ENCODE measurements at regions not wholly inside any gene's neighbourhood (a gene's known extent, or its start where the extent isn't known, plus 50 kb on each side); places are given as distances from the start of the nearest gene placed in this dataset.

GRCh38 chr9:108207561-108208165, 648.1 kb downstream of the ACTL7B start:
- Histone ChIP-seq H3K27ac (ENCODE audit: insufficient read depth in 1 of 2, low read depth in 1 of 2, low read length in 2 of 2, poor library complexity in 1 of 2, severe bottlenecking in 2 of 2) (no peak overlapping the region), H3K4me1 (ENCODE audit: control extremely low read depth in 1 of 4, control insufficient read depth in 4 of 4, insufficient read depth in 4 of 4, low read length in 3 of 4) (peaks cover 0 to 8% (median 6%) of the 10 kb centered on the region in 4 experiments), H3K4me3 (ENCODE audit: control insufficient read depth in 1 of 7, extremely low read depth in 1 of 7, insufficient read depth in 4 of 7, low read depth in 2 of 7, low read length in 6 of 7) (no peak overlapping the region), H3K36me3 (ENCODE audit: control insufficient read depth in 4 of 4, insufficient read depth in 4 of 4, low read length in 3 of 4) (no peaks in the 10 kb centered on the region), H3K27me3 (replicated peaks in 2 of 5; ENCODE audit: control insufficient read depth in 4 of 5, insufficient read depth in 5 of 5, low read length in 4 of 5) (no peaks in the 10 kb centered on the region), H3K9me3 (ENCODE audit: control extremely low read depth in 1 of 5, control insufficient read depth in 4 of 5, insufficient read depth in 2 of 5, low read depth in 1 of 5, low read length in 4 of 5) (no peaks in the 10 kb centered on the region)
- ChIA-PET CTCF (no interaction called here), POLR2A (no interaction called here)
- 95% methylated on average over 5 of the region's 7 CpGs for WGBS (ENCODE audit: insufficient coverage)
- no peak for DNase-seq

GRCh38 chr9:108205276-108205675, 650.5 kb downstream of the ACTL7B start:
- Histone ChIP-seq H3K27me3 (replicated peaks in 2 of 5; ENCODE audit: control insufficient read depth in 4 of 5, insufficient read depth in 5 of 5, low read length in 4 of 5) (no peaks in the 10 kb centered on the region), H3K36me3 (ENCODE audit: control insufficient read depth in 4 of 4, insufficient read depth in 4 of 4, low read length in 3 of 4) (no peaks in the 10 kb centered on the region), H3K4me3 (ENCODE audit: control insufficient read depth in 1 of 7, extremely low read depth in 1 of 7, insufficient read depth in 4 of 7, low read depth in 2 of 7, low read length in 6 of 7) (no peak overlapping the region), H3K4me1 (ENCODE audit: control extremely low read depth in 1 of 4, control insufficient read depth in 4 of 4, insufficient read depth in 4 of 4, low read length in 3 of 4) (peaks cover 0 to 8% (median 6%) of the 10 kb centered on the region in 4 experiments), H3K27ac (ENCODE audit: insufficient read depth in 1 of 2, low read depth in 1 of 2, low read length in 2 of 2, poor library complexity in 1 of 2, severe bottlenecking in 2 of 2) (no peak overlapping the region), H3K9me3 (ENCODE audit: control extremely low read depth in 1 of 5, control insufficient read depth in 4 of 5, insufficient read depth in 2 of 5, low read depth in 1 of 5, low read length in 4 of 5) (peaks cover 0 to 5% (median 0%) of the 10 kb centered on the region in 5 experiments)
- ChIA-PET CTCF (no interaction called here), POLR2A (no interaction called here)
- no peak for DNase-seq

GRCh38 chr9:108197899-108198298, 657.9 kb downstream of the ACTL7B start:
- ChIA-PET POLR2A (no interaction called here), CTCF (no interaction called here)
- Histone ChIP-seq H3K9me3 (ENCODE audit: control extremely low read depth in 1 of 5, control insufficient read depth in 4 of 5, insufficient read depth in 2 of 5, low read depth in 1 of 5, low read length in 4 of 5) (peaks cover 0 to 9% (median 0%) of the 10 kb centered on the region in 5 experiments), H3K36me3 (ENCODE audit: control insufficient read depth in 4 of 4, insufficient read depth in 4 of 4, low read length in 3 of 4) (no peaks in the 10 kb centered on the region), H3K4me1 (ENCODE audit: control extremely low read depth in 1 of 4, control insufficient read depth in 4 of 4, insufficient read depth in 4 of 4, low read length in 3 of 4) (no peaks in the 10 kb centered on the region), H3K27ac (ENCODE audit: insufficient read depth in 1 of 2, low read depth in 1 of 2, low read length in 2 of 2, poor library complexity in 1 of 2, severe bottlenecking in 2 of 2) (no peak overlapping the region), H3K27me3 (replicated peaks in 2 of 5; ENCODE audit: control insufficient read depth in 4 of 5, insufficient read depth in 5 of 5, low read length in 4 of 5) (no peaks in the 10 kb centered on the region), H3K4me3 (ENCODE audit: control insufficient read depth in 1 of 7, extremely low read depth in 1 of 7, insufficient read depth in 4 of 7, low read depth in 2 of 7, low read length in 6 of 7) (no peak overlapping the region)
- no peak for DNase-seq
- 100% methylated on average over 1 of the region's 1 CpG for WGBS (ENCODE audit: insufficient coverage)

- Histone ChIP-seq H3K27me3 (replicated peaks in 2 of 5; ENCODE audit: control insufficient read depth in 4 of 5, insufficient read depth in 5 of 5, low read length in 4 of 5) (no peaks in the 10 kb centered on the region), H3K4me1 (ENCODE audit: control extremely low read depth in 1 of 4, control insufficient read depth in 4 of 4, insufficient read depth in 4 of 4, low read length in 3 of 4) (no peaks in the 10 kb centered on the region), H3K36me3 (ENCODE audit: control insufficient read depth in 4 of 4, insufficient read depth in 4 of 4, low read length in 3 of 4) (no peaks in the 10 kb centered on the region), H3K4me3 (ENCODE audit: control insufficient read depth in 1 of 7, extremely low read depth in 1 of 7, insufficient read depth in 4 of 7, low read depth in 2 of 7, low read length in 6 of 7) (no peak overlapping the region), H3K27ac (ENCODE audit: insufficient read depth in 1 of 2, low read depth in 1 of 2, low read length in 2 of 2, poor library complexity in 1 of 2, severe bottlenecking in 2 of 2) (no peak overlapping the region), H3K9me3 (ENCODE audit: control extremely low read depth in 1 of 5, control insufficient read depth in 4 of 5, insufficient read depth in 2 of 5, low read depth in 1 of 5, low read length in 4 of 5) (peaks cover 0 to 9% (median 0%) of the 10 kb centered on the region in 5 experiments)
- POLR2A ChIA-PET = no interaction called here
- CTCF ChIA-PET = no interaction called here
- DNase-seq = no peak
- 94% methylated on average over 3 of the region's 3 CpGs for WGBS (ENCODE audit: insufficient coverage)
Measured at GRCh38 chr9:108197008-108197365, 658.8 kb downstream of the ACTL7B start.

GRCh38 chr9:108196332-108197007, 659.3 kb downstream of the ACTL7B start:
- CTCF ChIA-PET = no interaction called here
- 96% methylated on average over 3 of the region's 5 CpGs for WGBS (ENCODE audit: insufficient coverage)
- DNase-seq = no peak

GRCh38 chr9:108194154-108194553, 661.6 kb downstream of the ACTL7B start:
- no peak overlapping the region for H3K27ac ChIP-seq (ENCODE audit: insufficient read depth in 1 of 2, low read depth in 1 of 2, low read length in 2 of 2, poor library complexity in 1 of 2, severe bottlenecking in 2 of 2)
- H3K4me3 ChIP-seq (ENCODE audit: control insufficient read depth in 1 of 7, extremely low read depth in 1 of 7, insufficient read depth in 4 of 7, low read depth in 2 of 7, low read length in 6 of 7) = no peak overlapping the region
- DNase-seq = no peak
- no peaks in the 10 kb centered on the region for H3K9me3 ChIP-seq (ENCODE audit: control extremely low read depth in 1 of 5, control insufficient read depth in 4 of 5, insufficient read depth in 2 of 5, low read depth in 1 of 5, low read length in 4 of 5)
- H3K36me3 ChIP-seq (ENCODE audit: control insufficient read depth in 4 of 4, insufficient read depth in 4 of 4, low read length in 3 of 4) = no peaks in the 10 kb centered on the region
- ChIA-PET POLR2A (no interaction called here), CTCF (no interaction called here)
- peaks cover 0 to 5% (median 2%) of the 10 kb centered on the region in 4 experiments for H3K4me1 ChIP-seq (ENCODE audit: control extremely low read depth in 1 of 4, control insufficient read depth in 4 of 4, insufficient read depth in 4 of 4, low read length in 3 of 4)
- H3K27me3 ChIP-seq (replicated peaks in 2 of 5; ENCODE audit: control insufficient read depth in 4 of 5, insufficient read depth in 5 of 5, low read length in 4 of 5) = no peaks in the 10 kb centered on the region

More at GRCh38 chr9:108196332-108197007, 659.3 kb downstream of the ACTL7B start:
- no peaks in the 10 kb centered on the region for H3K36me3 ChIP-seq (ENCODE audit: control insufficient read depth in 4 of 4, insufficient read depth in 4 of 4, low read length in 3 of 4)
- no peaks in the 10 kb centered on the region for H3K27me3 ChIP-seq (replicated peaks in 2 of 5; ENCODE audit: control insufficient read depth in 4 of 5, insufficient read depth in 5 of 5, low read length in 4 of 5)
- no peak overlapping the region for H3K27ac ChIP-seq (ENCODE audit: insufficient read depth in 1 of 2, low read depth in 1 of 2, low read length in 2 of 2, poor library complexity in 1 of 2, severe bottlenecking in 2 of 2)
- no peak overlapping the region for H3K4me3 ChIP-seq (ENCODE audit: control insufficient read depth in 1 of 7, extremely low read depth in 1 of 7, insufficient read depth in 4 of 7, low read depth in 2 of 7, low read length in 6 of 7)
- POLR2A ChIA-PET = no interaction called here
- peaks cover 0 to 8% (median 0%) of the 10 kb centered on the region in 5 experiments for H3K9me3 ChIP-seq (ENCODE audit: control extremely low read depth in 1 of 5, control insufficient read depth in 4 of 5, insufficient read depth in 2 of 5, low read depth in 1 of 5, low read length in 4 of 5)
- no peaks in the 10 kb centered on the region for H3K4me1 ChIP-seq (ENCODE audit: control extremely low read depth in 1 of 4, control insufficient read depth in 4 of 4, insufficient read depth in 4 of 4, low read length in 3 of 4)

- peaks cover 0 to 5% (median 2%) of the 10 kb centered on the region in 4 experiments for H3K4me1 ChIP-seq (ENCODE audit: control extremely low read depth in 1 of 4, control insufficient read depth in 4 of 4, insufficient read depth in 4 of 4, low read length in 3 of 4)
- no peaks in the 10 kb centered on the region for H3K36me3 ChIP-seq (ENCODE audit: control insufficient read depth in 4 of 4, insufficient read depth in 4 of 4, low read length in 3 of 4)
- H3K27ac ChIP-seq (ENCODE audit: insufficient read depth in 1 of 2, low read depth in 1 of 2, low read length in 2 of 2, poor library complexity in 1 of 2, severe bottlenecking in 2 of 2) = no peak overlapping the region
- ChIA-PET CTCF (no interaction called here), POLR2A (no interaction called here)
- DNase-seq = no peak
- H3K9me3 ChIP-seq (ENCODE audit: control extremely low read depth in 1 of 5, control insufficient read depth in 4 of 5, insufficient read depth in 2 of 5, low read depth in 1 of 5, low read length in 4 of 5) = no peaks in the 10 kb centered on the region
- no peak overlapping the region for H3K4me3 ChIP-seq (ENCODE audit: control insufficient read depth in 1 of 7, extremely low read depth in 1 of 7, insufficient read depth in 4 of 7, low read depth in 2 of 7, low read length in 6 of 7)
- no peaks in the 10 kb centered on the region for H3K27me3 ChIP-seq (replicated peaks in 2 of 5; ENCODE audit: control insufficient read depth in 4 of 5, insufficient read depth in 5 of 5, low read length in 4 of 5)
- WGBS (ENCODE audit: insufficient coverage) = 100% methylated on average over 3 of the region's 8 CpGs
Measured at GRCh38 chr9:108193026-108193710, 662.6 kb downstream of the ACTL7B start.

Measured in common myeloid progenitor, CD34-positive (primary cell).